HepG2 (cell line): ENCODE measurements at regions not wholly inside any gene's neighbourhood (a gene's known extent, or its start where the extent isn't known, plus 50 kb on each side); places are given as distances from the start of the nearest gene placed in this dataset.

ENCODE experiments used
- ATAC-seq: fragments of 200-7000 bp; cut with Tn5 transposase; 3 replicates; pipeline ENCODE4 v1.9.1; 2020; ENCODE audit warnings: mild to moderate bottlenecking, moderate library complexity
- BruUV-seq: library from RNA; stranded (reverse); fragments of 400-500 nt; replicated peaks from 2 replicates; lab custom pipeline; 2021; lab: Mats Ljungman, UMichigan
- CTCF ChIA-PET: fragments of 300-600 bp; formaldehyde crosslinking; extraction: SDS; loops from one replicate; lab custom pipeline; 2021; ENCODE audit warnings: low total read pairs, inconsistent platforms, low intra/inter-chr PET ratio; lab: Yijun Ruan, JAX
- POLR2A ChIA-PET: fragments of 350-600 bp; sonication (Branson Sonifier 250); formaldehyde crosslinking; loops from one replicate; lab custom pipeline; 2020; ENCODE audit warnings: antibody characterized with exemption, inconsistent platforms; lab: Yijun Ruan, JAX
- DNase-seq: peaks from one replicate; pipeline ENCODE4 v3.0.0-alpha.2; 2015; ENCODE audit warnings: low spot score
- FAIRE-seq: peaks from 3 replicates; lab custom pipeline; 2011; peaks lifted over from hg19 to GRCh38; lab: Jason Lieb, UNC
- H2AFZ ChIP-seq: one replicate; pipeline ENCODE4 v1.6.1; 2011; ENCODE audit warnings: low read length, inconsistent platforms
- H3K27ac ChIP-seq: fragments of 300-600 bp; 3 replicates; pipeline ENCODE4 v1.8.0; 2011; ENCODE audit warnings: mixed run types, mild to moderate bottlenecking, mixed read lengths, low read length, inconsistent platforms; ENCODE audit not compliant: insufficient read depth; ENCODE audit errors: extremely low read length
- H3K27me3 ChIP-seq, 2 experiments: fragments of 200-600 bp in 1 of 2; 2 replicates in 1 of 2; 3 replicates in 1 of 2; pipeline versions ENCODE4 v1.6.0 to v1.8.0; 2011; ENCODE audit warnings: low read length in 2 of 2, mild to moderate bottlenecking in 2 of 2, moderate library complexity in 2 of 2, inconsistent platforms in 1 of 2; ENCODE audit not compliant: insufficient read depth in 2 of 2, control insufficient read depth in 1 of 2
- H3K36me3 ChIP-seq, 2 experiments: fragments of 200-600 bp in 1 of 2; replicated peaks in 1 of 2; 2 replicates in 1 of 2; 3 replicates in 1 of 2; pipeline versions ENCODE4 v1.5.1 to v1.8.0; 2011; ENCODE audit warnings: low read length in 2 of 2, inconsistent platforms in 1 of 2; ENCODE audit not compliant: insufficient read depth in 2 of 2, control insufficient read depth in 1 of 2
- H3K4me1 ChIP-seq: 2 replicates; pipeline ENCODE4 v1.5.1; 2012; ENCODE audit warnings: low read length, inconsistent platforms; ENCODE audit not compliant: insufficient read depth
- H3K4me2 ChIP-seq: 2 replicates; pipeline ENCODE4 v1.6.0; 2011; ENCODE audit warnings: low read depth, low read length, inconsistent platforms
- H3K4me3 ChIP-seq, 3 experiments: fragments of 200-600 bp in 1 of 3; sonication (generic), shearing (Covaris generic) in 1 of 3; replicated peaks in 1 of 3; 2 replicates each; pipeline ENCODE4 v1.5.1; 2011 to 2016; ENCODE audit warnings: low read length in 3 of 3, inconsistent platforms in 2 of 3, low read depth in 2 of 3, mild to moderate bottlenecking in 2 of 3, control low read depth in 1 of 3, mixed read lengths in 1 of 3; ENCODE audit not compliant: insufficient read depth in 1 of 3
- H3K79me2 ChIP-seq: one replicate; pipeline ENCODE4 v1.6.1; 2011; ENCODE audit warnings: low read length, inconsistent platforms; ENCODE audit not compliant: insufficient read depth
- H3K9ac ChIP-seq: 2 replicates; pipeline ENCODE4 v1.6.0; 2011; ENCODE audit warnings: mild to moderate bottlenecking, low read depth, low read length, inconsistent platforms; ENCODE audit not compliant: insufficient read depth
- H3K9me3 ChIP-seq: 2 replicates; pipeline ENCODE4 v1.5.1; 2012; ENCODE audit warnings: mild to moderate bottlenecking, low read length
- H4K20me1 ChIP-seq: 2 replicates; pipeline ENCODE4 v1.6.0; 2011; ENCODE audit warnings: inconsistent platforms, mild to moderate bottlenecking, low read length, moderate library complexity; ENCODE audit not compliant: insufficient read depth
- FOXO1 ChIP-seq: sonication (generic); formaldehyde crosslinking; IDR thresholded peaks from 2 replicates; pipeline ENCODE4 v1.4.0; 2020; ENCODE audit warnings: missing genetic modification reagents
- HOXA3 ChIP-seq: sonication (generic); formaldehyde crosslinking; IDR thresholded peaks from 2 replicates; pipeline ENCODE4 v1.5.0; 2020; ENCODE audit warnings: missing genetic modification reagents
- MXI1 ChIP-seq: IDR thresholded peaks from 3 replicates; pipeline ENCODE4 v1.6.1; 2012; ENCODE audit warnings: low read depth, low read length, inconsistent platforms, borderline replicate concordance
- PATZ1 ChIP-seq: sonication (generic); formaldehyde crosslinking; IDR thresholded peaks from 2 replicates; pipeline ENCODE4 v1.4.0; 2020; ENCODE audit warnings: missing genetic modification reagents
- SAP130 ChIP-seq: IDR thresholded peaks from 2 replicates; pipeline ENCODE4 v1.6.1; 2016; ENCODE audit warnings: low read depth
- SRSF4 ChIP-seq: fragments of 200-400 bp; formaldehyde crosslinking; IDR thresholded peaks from one replicate; pipeline ENCODE4 v1.6.1; 2018; ENCODE audit warnings: mild to moderate bottlenecking, low read depth, low read length, moderate library complexity; ENCODE audit not compliant: poor library complexity, severe bottlenecking
- TP53 ChIP-seq: sonication (generic); formaldehyde crosslinking; conservative IDR thresholded peaks from 2 replicates; pipeline ENCODE4 v1.4.0; 2020; ENCODE audit warnings: missing genetic modification reagents
- ZBTB33 ChIP-seq: sonication (generic); formaldehyde crosslinking; IDR thresholded peaks from 2 replicates; pipeline ENCODE4 v1.4.0; 2020; ENCODE audit warnings: missing genetic modification reagents
- ZFP82 ChIP-seq: sonication (generic); formaldehyde crosslinking; IDR thresholded peaks from 2 replicates; pipeline ENCODE4 v1.5.1; 2020; ENCODE audit warnings: mild to moderate bottlenecking, missing genetic modification reagents, borderline replicate concordance
- ZNF546 ChIP-seq: sonication (generic); formaldehyde crosslinking; conservative IDR thresholded peaks from 2 replicates; pipeline ENCODE4 v1.8.1; 2023; ENCODE audit warnings: mild to moderate bottlenecking, missing genetic modification reagents
- ZZZ3 ChIP-seq: sonication (generic); formaldehyde crosslinking; IDR thresholded peaks from 2 replicates; pipeline ENCODE4 v1.4.0; 2020; ENCODE audit warnings: missing genetic modification reagents, mild to moderate bottlenecking, borderline replicate concordance
- WGBS: methylation state at CpG from one replicate; pipeline ENCODE4 v1.1.6; 2017; ENCODE audit warnings: low lambda C conversion rate; 5-methylcytosine and 5-hydroxymethylcytosine counted together
- in situ Hi-C: cut with HindIII; loops from 2 replicates; pipeline ENCODE4 v1.10.0; 2017; ENCODE audit warnings: low pct_unique_long_range_greater_than_20kb; ENCODE audit not compliant: extremely low pct_ligation_motif_present
- intact Hi-C: fragments of 100-400 bp; cut with micrococcal nuclease; formaldehyde crosslinking; loops from one replicate; pipeline ENCODE4 v1.10.0; 2022; ENCODE audit not compliant: unreplicated experiment
- TF ChIP-seq, protein P1 (sequence below): fragments of 450-650 bp; IDR thresholded peaks from 2 replicates; pipeline ENCODE4 v1.6.1; 2016

GRCh38 chr2:8081130-8081529 is 600.7 kb upstream of the ID2 start:
- in situ Hi-C loops, result no loop called here
- no peak overlapping the region for H2AFZ ChIP-seq
- WGBS, result 66% methylated on average over 5 of the region's 5 CpGs

More at GRCh38 chr2:8081130-8081529, 600.7 kb upstream of the ID2 start:
- Histone ChIP-seq H3K9me3 (no peaks in the 10 kb centered on the region), H3K4me3 (no peak overlapping the region), H3K4me1 (peaks cover 6% of the 10 kb centered on the region; the same call in 1 of the 2 replicates), H3K79me2 (no peaks in the 10 kb centered on the region), H3K9ac (no peak overlapping the region), H3K27me3 (no peaks in the 10 kb centered on the region; a peak in 1 of 5 replicates), H3K36me3 (no peaks in the 10 kb centered on the region), H4K20me1 (no peaks in the 10 kb centered on the region), H3K27ac (no peak overlapping the region), H3K4me2 (no peak overlapping the region)
- no TSS peak for BruUV-seq
- intact Hi-C loops, result no loop called here
- ChIA-PET CTCF (no interaction called here), POLR2A (no interaction called here)
- FAIRE-seq (no peak), ATAC-seq (no peak), DNase-seq (no peak)
- no peak for TF ChIP-seq ZNF546
- no peak for TF ChIP-seq PATZ1
- no peak for TF ChIP-seq HOXA3 (CRISPR knock-in tag)
- TF ChIP-seq ZBTB33, result no peak
- TF ChIP-seq TP53, result no peak
- no peak for TF ChIP-seq SAP130 (CRISPR knock-in tag)
- TF ChIP-seq ZFP82 (CRISPR knock-in tag), result no peak
- no peak for TF ChIP-seq SRSF4
- TF ChIP-seq MXI1, result no peak
- no peak for TF ChIP-seq ZZZ3 (CRISPR knock-in tag)
- TF ChIP-seq, protein P1, sequence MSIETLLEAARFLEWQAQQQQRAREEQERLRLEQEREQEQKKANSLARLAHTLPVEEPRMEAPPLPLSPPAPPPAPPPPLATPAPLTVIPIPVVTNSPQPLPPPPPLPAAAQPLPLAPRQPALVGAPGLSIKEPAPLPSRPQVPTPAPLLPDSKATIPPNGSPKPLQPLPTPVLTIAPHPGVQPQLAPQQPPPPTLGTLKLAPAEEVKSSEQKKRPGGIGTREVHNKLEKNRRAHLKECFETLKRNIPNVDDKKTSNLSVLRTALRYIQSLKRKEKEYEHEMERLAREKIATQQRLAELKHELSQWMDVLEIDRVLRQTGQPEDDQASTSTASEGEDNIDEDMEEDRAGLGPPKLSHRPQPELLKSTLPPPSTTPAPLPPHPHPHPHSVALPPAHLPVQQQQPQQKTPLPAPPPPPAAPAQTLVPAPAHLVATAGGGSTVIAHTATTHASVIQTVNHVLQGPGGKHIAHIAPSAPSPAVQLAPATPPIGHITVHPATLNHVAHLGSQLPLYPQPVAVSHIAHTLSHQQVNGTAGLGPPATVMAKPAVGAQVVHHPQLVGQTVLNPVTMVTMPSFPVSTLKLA, result no peak
- TF ChIP-seq FOXO1 (CRISPR knock-in tag), result no peak
